Ovary (tissue), 3 donors: ENCODE measurements at regions not wholly inside any gene's neighbourhood (a gene's known extent, or its start where the extent isn't known, plus 50 kb on each side); places are given as distances from the start of the nearest gene placed in this dataset.

ENCODE experiments used
- EP300 ChIP-seq: sonication (generic); formaldehyde crosslinking; IDR thresholded peaks from one replicate; pipeline ENCODE4 v1.6.1; 2017; ENCODE audit warnings: antibody characterized with exemption
- POLR2A ChIP-seq: fragments of 450-650 bp; IDR thresholded peaks from one replicate; pipeline ENCODE4 v1.6.1; 2017; ENCODE audit warnings: antibody characterized with exemption, mild to moderate bottlenecking, moderate library complexity
- TF ChIP-seq, protein P1 (sequence below), 3 donors: fragments of 450-650 bp in 2 of 3; fragments of 200-600 bp in 1 of 3; IDR thresholded peaks; one replicate each; pipeline versions ENCODE4 v1.5.1 to v1.8.0; 2016 to 2022; ENCODE audit warnings: antibody characterized with exemption in 3 of 3, mild to moderate bottlenecking in 1 of 3
- donor health status: DM: no; HTN: no; CAD: no.

DNA sequence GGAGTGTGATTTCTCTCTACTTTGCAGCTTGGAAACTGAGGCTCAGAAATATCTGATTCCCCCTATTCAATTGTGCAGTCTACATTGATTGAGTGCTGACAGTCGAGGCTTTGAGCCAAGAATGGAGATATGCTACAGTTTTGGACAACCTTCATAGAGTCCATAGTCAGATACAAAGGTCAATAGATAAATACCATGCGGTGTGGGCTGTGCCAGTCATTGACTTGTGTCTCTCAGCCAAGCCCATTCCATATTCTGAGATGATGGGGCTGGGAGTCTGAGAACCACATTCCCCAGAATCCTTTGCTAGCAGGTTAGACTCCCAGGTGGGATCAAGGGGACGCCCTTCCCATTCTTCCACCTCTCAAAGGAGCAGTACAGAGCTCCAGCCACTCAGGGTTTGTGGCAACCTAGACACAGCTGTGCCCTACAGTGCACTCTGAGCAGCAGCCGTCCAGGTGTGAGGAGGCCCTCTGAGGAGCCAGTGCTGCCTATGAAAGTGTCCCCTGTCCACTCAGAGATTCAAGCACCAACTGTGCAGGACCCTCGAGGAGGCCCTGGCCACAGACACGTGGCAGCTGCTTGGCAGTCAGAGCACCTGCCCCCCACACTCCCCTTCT, 348.3 kb downstream of the CYRIA start:
- TF ChIP-seq, protein P1, sequence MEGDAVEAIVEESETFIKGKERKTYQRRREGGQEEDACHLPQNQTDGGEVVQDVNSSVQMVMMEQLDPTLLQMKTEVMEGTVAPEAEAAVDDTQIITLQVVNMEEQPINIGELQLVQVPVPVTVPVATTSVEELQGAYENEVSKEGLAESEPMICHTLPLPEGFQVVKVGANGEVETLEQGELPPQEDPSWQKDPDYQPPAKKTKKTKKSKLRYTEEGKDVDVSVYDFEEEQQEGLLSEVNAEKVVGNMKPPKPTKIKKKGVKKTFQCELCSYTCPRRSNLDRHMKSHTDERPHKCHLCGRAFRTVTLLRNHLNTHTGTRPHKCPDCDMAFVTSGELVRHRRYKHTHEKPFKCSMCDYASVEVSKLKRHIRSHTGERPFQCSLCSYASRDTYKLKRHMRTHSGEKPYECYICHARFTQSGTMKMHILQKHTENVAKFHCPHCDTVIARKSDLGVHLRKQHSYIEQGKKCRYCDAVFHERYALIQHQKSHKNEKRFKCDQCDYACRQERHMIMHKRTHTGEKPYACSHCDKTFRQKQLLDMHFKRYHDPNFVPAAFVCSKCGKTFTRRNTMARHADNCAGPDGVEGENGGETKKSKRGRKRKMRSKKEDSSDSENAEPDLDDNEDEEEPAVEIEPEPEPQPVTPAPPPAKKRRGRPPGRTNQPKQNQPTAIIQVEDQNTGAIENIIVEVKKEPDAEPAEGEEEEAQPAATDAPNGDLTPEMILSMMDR (IDR thresholded peaks at IDR 0.05), result no peak
- TF ChIP-seq POLR2A (no peak), EP300 (no peak)
